Kidney (tissue), 13 donors: ENCODE measurements at regions not wholly inside any gene's neighbourhood (a gene's known extent, or its start where the extent isn't known, plus 50 kb on each side); places are given as distances from the start of the nearest gene placed in this dataset.

Experiments
- DNase-seq, 5 donors: peaks; one replicate each; pipeline ENCODE4 v3.0.0-alpha.2; 2013 to 2020
- FAIRE-seq: peaks from 2 replicates; lab custom pipeline; 2012; peaks lifted over from hg19 to GRCh38; lab: Jason Lieb, UNC
- H3K27ac ChIP-seq, 2 donors: one replicate each; pipeline ENCODE4 v1.7.0; 2013; ENCODE audit warnings: low read depth in 2 of 2, low read length in 2 of 2, inconsistent platforms in 1 of 2
- H3K27me3 ChIP-seq: one replicate; pipeline ENCODE4 v1.7.1; 2013; ENCODE audit warnings: low read length, inconsistent platforms; ENCODE audit not compliant: control insufficient read depth, insufficient read depth
- H3K36me3 ChIP-seq, 3 donors: one replicate each; pipeline versions ENCODE4 v1.7.0 to v1.7.1; 2013; ENCODE audit warnings: low read length in 3 of 3, control low read depth in 1 of 3, inconsistent platforms in 1 of 3; ENCODE audit not compliant: insufficient read depth in 3 of 3, control insufficient read depth in 2 of 3
- H3K4me1 ChIP-seq, 3 donors: one replicate each; pipeline versions ENCODE4 v1.7.0 to v1.7.1; 2013; ENCODE audit warnings: low read length in 3 of 3, inconsistent platforms in 1 of 3, low read depth in 1 of 3; ENCODE audit not compliant: control insufficient read depth in 2 of 3, insufficient read depth in 2 of 3
- H3K4me3 ChIP-seq, 3 donors: one replicate each; pipeline versions ENCODE4 v1.7.0 to v1.8.1; 2013; ENCODE audit warnings: low read length in 3 of 3, control low read depth in 1 of 3, inconsistent platforms in 1 of 3
- H3K9ac ChIP-seq, 3 donors: one replicate each; pipeline versions ENCODE4 v1.7.0 to v1.7.1; 2013; ENCODE audit warnings: low read length in 3 of 3, control low read depth in 1 of 3, inconsistent platforms in 1 of 3
- H3K9me3 ChIP-seq, 3 donors: one replicate each; pipeline versions ENCODE4 v1.7.0 to v1.7.1; 2013; ENCODE audit warnings: low read length in 3 of 3, control low read depth in 1 of 3, inconsistent platforms in 1 of 3; ENCODE audit not compliant: control insufficient read depth in 2 of 3, insufficient read depth in 1 of 3
- CTCF ChIP-seq: IDR thresholded peaks from 3 replicates; pipeline ENCODE4 v1.5.1; 2012; ENCODE audit warnings: mild to moderate bottlenecking, moderate library complexity, borderline replicate concordance; ENCODE audit not compliant: insufficient read depth; ENCODE audit errors: extremely low read depth
- intact Hi-C: fragments of 100-400 bp; cut with DNase I; formaldehyde crosslinking; loops from one replicate; pipeline ENCODE4 v1.11.1; 2022
- donor health status: control.
- donor health status: control.
- donor health status: control.
- donor health status: control.
- donor health status: control.
- donor health status: DM: yes; HTN: yes; CAD: no.
- donor health status: Normal renal cell carcinoma (clear cell type).

- intact Hi-C loops: no loop called here
- Histone ChIP-seq H3K36me3 (no peaks in the 10 kb centered on the region), H3K4me3 (no peak overlapping the region), H3K4me1 (no peaks in the 10 kb centered on the region), H3K27me3 (no peaks in the 10 kb centered on the region), H3K9me3 (no peaks in the 10 kb centered on the region), H3K27ac (no peak overlapping the region), H3K9ac (no peak overlapping the region)
- DNase-seq (no peak), FAIRE-seq (no peak)
- no peak for TF ChIP-seq CTCF
These were observed 1013.8 kb upstream of the C9orf72 start for GRCh38 chr9:28587052-28587451.

GRCh38 chr9:28598408-28598807 is 1025.1 kb upstream of the C9orf72 start:
- no peaks in the 10 kb centered on the region for H3K9me3 ChIP-seq
- intact Hi-C loops: no loop called here
- no peak overlapping the region for H3K9ac ChIP-seq
- no peaks in the 10 kb centered on the region for H3K36me3 ChIP-seq
- no peak for FAIRE-seq
- DNase-seq: peak in 1 of 5 donors; percentile 48
- no peaks in the 10 kb centered on the region for H3K4me1 ChIP-seq
- TF ChIP-seq CTCF: no peak
- H3K4me3 ChIP-seq: no peak overlapping the region
- no peaks in the 10 kb centered on the region for H3K27me3 ChIP-seq
- H3K27ac ChIP-seq: no peak overlapping the region

- intact Hi-C loops: no loop called here
- DNase-seq (no peak), FAIRE-seq (no peak)
These were observed 1026.9 kb upstream of the C9orf72 start for GRCh38 chr9:28600226-28600625.

More at GRCh38 chr9:28600226-28600625, 1026.9 kb upstream of the C9orf72 start:
- no peaks in the 10 kb centered on the region for H3K36me3 ChIP-seq
- H3K4me1 ChIP-seq: no peaks in the 10 kb centered on the region
- no peak for TF ChIP-seq CTCF
- H3K27ac ChIP-seq: no peak overlapping the region
- no peaks in the 10 kb centered on the region for H3K9me3 ChIP-seq
- no peak overlapping the region for H3K9ac ChIP-seq
- H3K4me3 ChIP-seq: no peak overlapping the region
- no peaks in the 10 kb centered on the region for H3K27me3 ChIP-seq
